Lung (tissue), 11 donors: ENCODE measurements at regions not wholly inside any gene's neighbourhood (a gene's known extent, or its start where the extent isn't known, plus 50 kb on each side); places are given as distances from the start of the nearest gene placed in this dataset.
"Not testable (repeated sequence)": the region's sequence is repeated elsewhere in the genome, so short reads cannot be mapped to it uniquely, and the experiment has no call there.

Experiments
- ATAC-seq: fragments of 200-7000 bp; cut with Tn5 transposase; one replicate; pipeline ENCODE4 v1.9.1; 2020; ENCODE audit warnings: moderate number of reproducible peaks; ENCODE audit not compliant: insufficient read depth, low FRiP score
- DNase-seq, 3 donors: peaks; one replicate each; pipeline ENCODE4 v3.0.0-alpha.2; 2013 to 2017
- H3K27ac ChIP-seq, 2 donors: one replicate each; pipeline ENCODE4 v1.5.1; 2013; ENCODE audit warnings: mild to moderate bottlenecking in 2 of 2, moderate library complexity in 2 of 2, control low read depth in 1 of 2, inconsistent platforms in 1 of 2, low read depth in 1 of 2, low read length in 1 of 2
- H3K27me3 ChIP-seq, 3 donors: one replicate each; pipeline ENCODE4 v1.5.1; 2013; ENCODE audit warnings: low read length in 2 of 3; ENCODE audit not compliant: control insufficient read depth in 3 of 3, insufficient read depth in 3 of 3
- H3K36me3 ChIP-seq, 4 donors: one replicate each; pipeline ENCODE4 v1.5.1; 2013; ENCODE audit warnings: low read length in 4 of 4, mild to moderate bottlenecking in 1 of 4, moderate library complexity in 1 of 4; ENCODE audit not compliant: control insufficient read depth in 4 of 4, insufficient read depth in 4 of 4
- H3K4me1 ChIP-seq, 5 donors: one replicate each; pipeline ENCODE4 v1.5.1; 2013; ENCODE audit warnings: low read length in 5 of 5, mild to moderate bottlenecking in 2 of 5, moderate library complexity in 1 of 5; ENCODE audit not compliant: control insufficient read depth in 5 of 5, insufficient read depth in 5 of 5
- H3K4me3 ChIP-seq: one replicate; pipeline ENCODE4 v1.5.1; 2013; ENCODE audit warnings: mild to moderate bottlenecking, control low read depth, moderate library complexity
- H3K9ac ChIP-seq, 2 donors: one replicate each; pipeline ENCODE4 v1.5.1; 2013; ENCODE audit warnings: low read length in 2 of 2, control low read depth in 1 of 2; ENCODE audit not compliant: insufficient read depth in 1 of 2
- H3K9me3 ChIP-seq, 4 donors: one replicate each; pipeline ENCODE4 v1.5.1; 2013; ENCODE audit warnings: low read length in 3 of 4, mild to moderate bottlenecking in 1 of 4, moderate library complexity in 1 of 4; ENCODE audit not compliant: control insufficient read depth in 4 of 4, insufficient read depth in 3 of 4
- WGBS, 2 donors: extraction: QIAGEN DNeasy Blood & Tissue Kit; methylation state at CpG; one replicate each; pipeline ENCODE4 v1.1.7; 2013; 5-methylcytosine and 5-hydroxymethylcytosine counted together
- TF ChIP-seq, protein P1 (sequence below): IDR thresholded peaks from 2 replicates; pipeline ENCODE4 v1.5.1; 2012; ENCODE audit warnings: mild to moderate bottlenecking; ENCODE audit errors: control extremely low read depth, extremely low read depth
- donor health status: control.
- donor health status: control.
- donor health status: Bipolar disorder and iron deficiency.
- donor health status: healthy.
- donor health status: DM: yes; HTN: yes; CAD: no.

DNA sequence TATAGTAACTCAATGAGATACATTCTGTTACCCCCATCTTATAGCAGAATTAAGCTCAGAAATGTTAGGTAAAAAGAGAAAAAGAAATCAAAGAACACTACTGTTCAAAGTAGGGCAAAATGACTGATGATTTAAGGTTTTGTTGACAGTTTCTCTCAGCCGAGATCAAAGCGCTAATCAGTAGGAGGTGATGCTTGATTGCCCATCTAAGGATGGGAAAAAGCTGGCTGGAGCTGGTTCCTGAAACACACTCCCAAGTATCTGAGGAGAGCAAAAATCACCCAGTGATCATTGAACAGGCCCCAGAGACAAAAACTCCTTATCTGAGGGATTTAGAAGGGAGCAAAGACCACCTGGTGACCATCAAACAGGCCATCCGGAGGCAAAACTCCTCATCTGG is 64.5 kb upstream of the CSF1 start:
- H3K9me3 ChIP-seq, result no peaks in the 10 kb centered on the region
- H3K27me3 ChIP-seq, result no peaks in the 10 kb centered on the region
- TF ChIP-seq, protein P1, sequence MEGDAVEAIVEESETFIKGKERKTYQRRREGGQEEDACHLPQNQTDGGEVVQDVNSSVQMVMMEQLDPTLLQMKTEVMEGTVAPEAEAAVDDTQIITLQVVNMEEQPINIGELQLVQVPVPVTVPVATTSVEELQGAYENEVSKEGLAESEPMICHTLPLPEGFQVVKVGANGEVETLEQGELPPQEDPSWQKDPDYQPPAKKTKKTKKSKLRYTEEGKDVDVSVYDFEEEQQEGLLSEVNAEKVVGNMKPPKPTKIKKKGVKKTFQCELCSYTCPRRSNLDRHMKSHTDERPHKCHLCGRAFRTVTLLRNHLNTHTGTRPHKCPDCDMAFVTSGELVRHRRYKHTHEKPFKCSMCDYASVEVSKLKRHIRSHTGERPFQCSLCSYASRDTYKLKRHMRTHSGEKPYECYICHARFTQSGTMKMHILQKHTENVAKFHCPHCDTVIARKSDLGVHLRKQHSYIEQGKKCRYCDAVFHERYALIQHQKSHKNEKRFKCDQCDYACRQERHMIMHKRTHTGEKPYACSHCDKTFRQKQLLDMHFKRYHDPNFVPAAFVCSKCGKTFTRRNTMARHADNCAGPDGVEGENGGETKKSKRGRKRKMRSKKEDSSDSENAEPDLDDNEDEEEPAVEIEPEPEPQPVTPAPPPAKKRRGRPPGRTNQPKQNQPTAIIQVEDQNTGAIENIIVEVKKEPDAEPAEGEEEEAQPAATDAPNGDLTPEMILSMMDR, result no peak
- WGBS, 2 donors, result 90 to 93% methylated on average over 3 of the region's 3 CpGs
- H3K9ac ChIP-seq, result no peak overlapping the region
- no peak overlapping the region for H3K27ac ChIP-seq
- DNase-seq (no peak), ATAC-seq (no peak)
- H3K4me1 ChIP-seq, result peaks cover 0 to 2% (median 0%) of the 10 kb centered on the region in 5 donors
- H3K36me3 ChIP-seq, result no peaks in the 10 kb centered on the region
- H3K4me3 ChIP-seq, result no peak overlapping the region

DNA sequence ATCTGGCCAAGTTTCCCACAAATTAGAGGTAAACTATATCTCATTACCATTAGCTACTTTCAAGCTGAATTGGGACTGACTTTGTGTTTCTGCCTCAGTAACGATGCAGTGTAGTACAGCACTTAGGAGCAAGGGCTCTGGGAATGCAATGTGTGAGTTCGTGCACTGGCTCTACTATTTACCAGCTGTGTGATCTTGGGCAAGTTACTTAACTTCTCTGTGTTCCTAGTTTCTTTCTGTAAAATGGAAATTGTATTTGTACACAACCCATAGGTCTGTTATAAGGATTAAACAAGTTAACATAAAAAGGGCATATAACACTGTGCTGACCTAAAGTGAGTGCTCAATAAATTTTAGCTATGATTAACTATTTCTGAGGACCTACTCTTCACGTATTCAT is 65.0 kb upstream of the CSF1 start:
- H3K27me3 ChIP-seq, result no peaks in the 10 kb centered on the region
- ATAC-seq (no peak), DNase-seq (no peak)
- H3K4me3 ChIP-seq, result no peak overlapping the region
- TF ChIP-seq, protein P1, result no peak
- H3K36me3 ChIP-seq, result no peaks in the 10 kb centered on the region
- H3K27ac ChIP-seq, result no peak overlapping the region
- no peak overlapping the region for H3K9ac ChIP-seq
- H3K4me1 ChIP-seq, result peaks cover 0 to 2% (median 0%) of the 10 kb centered on the region in 5 donors
- no peaks in the 10 kb centered on the region for H3K9me3 ChIP-seq
- WGBS, 2 donors, result 93 to 96% methylated on average over 3 of the region's 3 CpGs

DNA sequence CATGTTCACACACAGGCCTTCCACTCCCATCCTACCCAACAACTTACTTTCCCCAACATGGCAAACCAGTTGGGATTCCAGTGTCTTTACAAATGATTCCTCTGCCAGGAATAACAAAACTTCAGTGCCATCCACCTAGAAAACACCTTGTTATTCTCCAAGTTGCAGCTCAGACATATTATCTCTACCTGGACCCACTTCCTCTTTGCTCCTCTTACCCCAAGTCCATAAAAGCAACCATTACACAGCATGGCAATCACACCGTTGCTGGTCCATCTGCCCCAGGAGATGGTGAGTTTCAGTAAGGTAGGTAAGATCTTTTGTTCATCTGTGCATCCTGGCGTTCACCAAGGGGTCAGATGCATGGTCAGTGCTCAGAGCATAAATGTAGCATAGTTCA is 66.0 kb upstream of the CSF1 start:
- DNase-seq (no peak), ATAC-seq (no peak)
- H3K36me3 ChIP-seq, result no peaks in the 10 kb centered on the region
- no peak overlapping the region for H3K4me3 ChIP-seq
- peaks cover 0 to 2% (median 0%) of the 10 kb centered on the region in 5 donors for H3K4me1 ChIP-seq
- H3K9me3 ChIP-seq, result no peaks in the 10 kb centered on the region
- no peak overlapping the region for H3K9ac ChIP-seq
- TF ChIP-seq, protein P1, result no peak
- no peak overlapping the region for H3K27ac ChIP-seq
- H3K27me3 ChIP-seq, result no peaks in the 10 kb centered on the region
- WGBS, 2 donors, result 88 to 94% methylated on average over 2 of the region's 2 CpGs

DNA sequence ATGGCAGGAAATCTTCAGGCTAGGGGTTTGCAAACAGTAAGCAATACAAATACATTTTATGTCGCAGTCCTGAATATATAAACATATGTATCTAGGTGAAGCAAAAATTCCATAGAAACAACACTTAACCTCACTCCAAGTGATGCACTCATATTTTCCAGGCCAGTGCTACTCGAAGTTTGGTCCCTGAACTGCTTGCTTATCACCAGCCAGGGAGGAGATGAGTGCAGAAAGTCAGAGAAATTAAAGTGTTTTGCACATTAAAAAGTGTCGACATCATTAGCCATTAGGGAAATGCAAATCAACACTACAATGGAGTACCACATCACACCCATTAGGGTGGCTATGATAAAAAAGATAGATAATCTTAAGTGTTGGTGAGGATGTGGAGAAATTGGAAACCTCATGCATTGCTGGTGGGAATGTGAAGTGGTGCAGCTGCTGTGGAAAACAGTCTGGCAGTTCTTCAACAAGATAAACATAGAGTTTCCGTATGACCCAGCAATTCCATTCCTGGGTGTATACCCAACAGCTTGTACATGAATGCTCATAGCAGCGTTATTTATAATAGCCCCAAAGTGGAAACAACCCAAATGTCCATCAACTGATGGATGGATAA is 70.5 kb upstream of the CSF1 start:
- Histone ChIP-seq H3K9ac (no peak overlapping the region), H3K4me1 (no peaks in the 10 kb centered on the region), H3K27ac (no peak overlapping the region), H3K9me3 (no peaks in the 10 kb centered on the region), H3K36me3 (no peaks in the 10 kb centered on the region), H3K4me3 (no peak overlapping the region), H3K27me3 (no peaks in the 10 kb centered on the region)
- WGBS, 2 donors, result 64 to 82% methylated on average over 5 of the region's 5 CpGs
- ATAC-seq, result no peak
- no peak for DNase-seq
- TF ChIP-seq, protein P1, result no peak

DNA sequence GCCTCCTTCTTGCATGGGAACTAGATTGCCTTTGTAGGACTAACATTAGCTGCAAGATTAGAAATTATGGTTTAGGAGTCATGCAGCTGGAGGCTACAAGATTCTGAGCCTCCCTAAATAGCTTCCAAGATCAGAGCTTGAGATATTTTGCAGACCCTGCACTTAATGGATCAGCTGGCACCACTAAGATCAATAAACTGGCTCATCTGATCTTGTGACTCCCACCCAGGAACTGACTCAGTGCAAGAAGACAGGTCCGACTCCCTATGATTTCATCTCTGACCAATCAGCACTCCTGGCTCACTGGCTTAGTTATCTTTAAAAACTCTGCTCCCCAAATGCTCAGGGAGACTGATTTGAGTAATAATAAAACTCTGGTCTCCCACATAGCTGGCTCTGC is 71.4 kb upstream of the CSF1 start:
- H3K4me3 ChIP-seq, H3K27me3 ChIP-seq, H3K27ac ChIP-seq, ATAC-seq, H3K9ac ChIP-seq, DNase-seq, H3K36me3 ChIP-seq, H3K4me1 ChIP-seq, H3K9me3 ChIP-seq: not testable (repeated sequence)
- 97% methylated on average over 1 of the region's 1 CpG for WGBS, 2 donors
